ENCODE measurements at regions not wholly inside any gene's neighbourhood (a gene's known extent, or its start where the extent isn't known, plus 50 kb on each side); places are given as distances from the start of the nearest gene placed in this dataset.

GRCh38 chr9:126028746-126029145 lies 281.6 kb downstream of the PBX3 start:
- no peaks in the 10 kb centered on the region for H3K4me1 ChIP-seq (ENCODE audit: insufficient read depth, low read length, poor library complexity, severe bottlenecking)
- H3K36me3 ChIP-seq (ENCODE audit: insufficient read depth, low read length, poor library complexity, severe bottlenecking), result no peaks in the 10 kb centered on the region
- TF ChIP-seq CTCF (conservative IDR thresholded peaks at IDR 0.05; ENCODE audit: low read depth, low read length) (no peak), EZH2 (IDR thresholded peaks at IDR 0.05; ENCODE audit: borderline replicate concordance, low read depth, low read length, poor library complexity, severe bottlenecking) (no peak)
- H3K27ac ChIP-seq (ENCODE audit: low read depth, low read length, poor library complexity, severe bottlenecking), result no peak overlapping the region
- no TSS peak for BruUV-seq (replicated peaks)
- H3K27me3 ChIP-seq (replicated peaks; ENCODE audit: insufficient read depth, low read depth, low read length, poor library complexity), result peaks cover 11% of the 10 kb centered on the region
- no peaks in the 10 kb centered on the region for H3K9me3 ChIP-seq (ENCODE audit: low read depth, low read length, poor library complexity, severe bottlenecking)
- CTCF ChIA-PET, result no interaction called here
- POLR2A ChIA-PET (ENCODE audit: low non-redundant PET), result no interaction called here
- intact Hi-C loops (cut with micrococcal nuclease; ENCODE audit: unreplicated experiment), result no loop called here
- no peak overlapping the region for H3K4me3 ChIP-seq (ENCODE audit: low read depth, low read length, poor library complexity, severe bottlenecking)
- no peak for DNase-seq (ENCODE audit: low spot score)

GRCh38 chr9:126030716-126031115 lies 283.5 kb downstream of the PBX3 start:
- ChIA-PET POLR2A (ENCODE audit: low non-redundant PET) (no interaction called here), CTCF (no interaction called here)
- BruUV-seq (replicated peaks), result no TSS peak
- TF ChIP-seq CTCF (conservative IDR thresholded peaks at IDR 0.05; ENCODE audit: low read depth, low read length) (no peak), EZH2 (IDR thresholded peaks at IDR 0.05; ENCODE audit: borderline replicate concordance, low read depth, low read length, poor library complexity, severe bottlenecking) (no peak)
- H3K9me3 ChIP-seq (ENCODE audit: low read depth, low read length, poor library complexity, severe bottlenecking), result no peaks in the 10 kb centered on the region
- H3K27ac ChIP-seq (ENCODE audit: low read depth, low read length, poor library complexity, severe bottlenecking), result no peak overlapping the region
- DNase-seq (ENCODE audit: low spot score), result no peak
- intact Hi-C loops (cut with micrococcal nuclease; ENCODE audit: unreplicated experiment), result no loop called here
- H3K4me3 ChIP-seq (ENCODE audit: low read depth, low read length, poor library complexity, severe bottlenecking), result no peak overlapping the region
- H3K36me3 ChIP-seq (ENCODE audit: insufficient read depth, low read length, poor library complexity, severe bottlenecking), result no peaks in the 10 kb centered on the region
- no peaks in the 10 kb centered on the region for H3K4me1 ChIP-seq (ENCODE audit: insufficient read depth, low read length, poor library complexity, severe bottlenecking)
- peaks cover 11% of the 10 kb centered on the region for H3K27me3 ChIP-seq (replicated peaks; ENCODE audit: insufficient read depth, low read depth, low read length, poor library complexity)

GRCh38 chr9:126031116-126031515 lies 283.9 kb downstream of the PBX3 start:
- Histone ChIP-seq H3K4me1 (ENCODE audit: insufficient read depth, low read length, poor library complexity, severe bottlenecking) (no peaks in the 10 kb centered on the region), H3K27ac (ENCODE audit: low read depth, low read length, poor library complexity, severe bottlenecking) (no peak overlapping the region), H3K9me3 (ENCODE audit: low read depth, low read length, poor library complexity, severe bottlenecking) (no peaks in the 10 kb centered on the region), H3K36me3 (ENCODE audit: insufficient read depth, low read length, poor library complexity, severe bottlenecking) (no peaks in the 10 kb centered on the region), H3K4me3 (ENCODE audit: low read depth, low read length, poor library complexity, severe bottlenecking) (no peak overlapping the region), H3K27me3 (replicated peaks; ENCODE audit: insufficient read depth, low read depth, low read length, poor library complexity) (peaks cover 11% of the 10 kb centered on the region)
- TF ChIP-seq EZH2 (IDR thresholded peaks at IDR 0.05; ENCODE audit: borderline replicate concordance, low read depth, low read length, poor library complexity, severe bottlenecking), result no peak
- TF ChIP-seq CTCF (conservative IDR thresholded peaks at IDR 0.05; ENCODE audit: low read depth, low read length), result no peak
- DNase-seq (ENCODE audit: low spot score), result no peak
- BruUV-seq (replicated peaks), result no TSS peak
- ChIA-PET POLR2A (ENCODE audit: low non-redundant PET) (no interaction called here), CTCF (no interaction called here)
- intact Hi-C loops (cut with micrococcal nuclease; ENCODE audit: unreplicated experiment), result no loop called here
